ENCODE measurements at regions not wholly inside any gene's neighbourhood (a gene's known extent, or its start where the extent isn't known, plus 50 kb on each side); places are given as distances from the start of the nearest gene placed in this dataset.

DNA sequence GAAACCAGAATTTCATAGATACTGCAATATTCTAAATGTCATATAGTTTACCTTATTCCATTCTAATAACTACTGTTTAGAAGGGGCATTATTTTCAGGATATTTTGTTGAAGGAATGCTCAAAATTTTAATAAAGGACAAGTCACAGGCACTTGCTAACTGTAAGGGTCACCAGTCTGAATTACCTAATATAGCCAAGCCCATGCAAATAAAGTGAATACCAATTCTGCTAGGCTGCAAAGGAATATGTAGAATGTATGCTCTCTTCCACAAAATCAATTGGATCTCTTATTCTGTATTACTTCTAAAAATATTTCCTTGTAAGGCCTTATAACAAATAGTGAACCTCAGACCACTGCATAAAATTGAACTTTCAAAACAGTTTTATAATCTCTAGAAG, 52.3 kb upstream of the FAT4 start:
- in situ Hi-C loops (cut with MboI; ENCODE audit: low pct_unique_long_range_greater_than_20kb, low sequenced_read_pairs, unreplicated experiment), result no loop called here
- DNase-seq (ENCODE audit: low spot score), result no peak
- TF ChIP-seq, protein P1, sequence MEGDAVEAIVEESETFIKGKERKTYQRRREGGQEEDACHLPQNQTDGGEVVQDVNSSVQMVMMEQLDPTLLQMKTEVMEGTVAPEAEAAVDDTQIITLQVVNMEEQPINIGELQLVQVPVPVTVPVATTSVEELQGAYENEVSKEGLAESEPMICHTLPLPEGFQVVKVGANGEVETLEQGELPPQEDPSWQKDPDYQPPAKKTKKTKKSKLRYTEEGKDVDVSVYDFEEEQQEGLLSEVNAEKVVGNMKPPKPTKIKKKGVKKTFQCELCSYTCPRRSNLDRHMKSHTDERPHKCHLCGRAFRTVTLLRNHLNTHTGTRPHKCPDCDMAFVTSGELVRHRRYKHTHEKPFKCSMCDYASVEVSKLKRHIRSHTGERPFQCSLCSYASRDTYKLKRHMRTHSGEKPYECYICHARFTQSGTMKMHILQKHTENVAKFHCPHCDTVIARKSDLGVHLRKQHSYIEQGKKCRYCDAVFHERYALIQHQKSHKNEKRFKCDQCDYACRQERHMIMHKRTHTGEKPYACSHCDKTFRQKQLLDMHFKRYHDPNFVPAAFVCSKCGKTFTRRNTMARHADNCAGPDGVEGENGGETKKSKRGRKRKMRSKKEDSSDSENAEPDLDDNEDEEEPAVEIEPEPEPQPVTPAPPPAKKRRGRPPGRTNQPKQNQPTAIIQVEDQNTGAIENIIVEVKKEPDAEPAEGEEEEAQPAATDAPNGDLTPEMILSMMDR (IDR thresholded peaks at IDR 0.05; ENCODE audit: extremely low read depth, insufficient read depth, missing control alignments), result no peak

DNA sequence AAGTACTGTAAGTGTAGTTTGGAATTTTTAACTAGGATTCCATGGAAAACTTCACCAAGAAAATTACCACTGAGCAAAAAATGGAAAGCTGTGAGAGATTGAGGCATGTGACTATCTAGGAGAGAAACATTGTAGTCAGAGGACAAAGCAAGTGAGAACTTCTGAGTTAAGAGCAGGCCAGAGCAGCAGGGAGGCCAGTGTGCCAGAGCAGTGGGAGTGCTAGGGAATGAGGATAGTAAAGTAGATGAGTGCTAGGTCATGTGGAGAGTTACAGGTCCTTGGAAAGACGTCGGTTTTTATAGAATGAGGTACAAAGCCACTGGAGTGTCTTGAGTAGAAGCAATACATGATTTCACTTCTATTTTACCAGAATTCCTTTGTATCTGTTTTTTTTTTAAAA, 52.7 kb upstream of the FAT4 start:
- TF ChIP-seq, protein P1 (IDR thresholded peaks at IDR 0.05; ENCODE audit: extremely low read depth, insufficient read depth, missing control alignments), result no peak
- in situ Hi-C loops (cut with MboI; ENCODE audit: low pct_unique_long_range_greater_than_20kb, low sequenced_read_pairs, unreplicated experiment), result no loop called here
- DNase-seq (ENCODE audit: low spot score), result no peak

DNA sequence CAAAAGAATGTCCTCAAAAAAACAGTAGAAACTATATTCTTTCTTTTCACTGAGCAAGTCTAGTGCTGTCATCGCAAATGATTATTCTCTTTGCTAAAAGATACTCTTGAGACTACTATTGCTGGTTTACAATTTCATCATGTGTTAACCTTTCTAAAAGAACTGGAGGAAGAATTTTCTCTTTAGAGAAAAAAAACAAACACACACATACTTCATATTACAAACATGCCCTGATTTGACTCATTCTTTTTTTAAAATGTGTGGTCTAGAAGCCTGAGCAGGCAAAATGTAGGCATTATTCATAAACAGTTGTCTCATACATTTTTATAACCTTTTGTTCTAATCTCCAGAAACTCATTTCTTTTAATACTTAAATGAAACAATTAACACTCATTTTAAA, 60.6 kb upstream of the FAT4 start:
- TF ChIP-seq, protein P1 (IDR thresholded peaks at IDR 0.05; ENCODE audit: extremely low read depth, insufficient read depth, missing control alignments), result no peak
- in situ Hi-C loops (cut with MboI; ENCODE audit: low pct_unique_long_range_greater_than_20kb, low sequenced_read_pairs, unreplicated experiment), result no loop called here
- DNase-seq (ENCODE audit: low spot score), result no peak

DNA sequence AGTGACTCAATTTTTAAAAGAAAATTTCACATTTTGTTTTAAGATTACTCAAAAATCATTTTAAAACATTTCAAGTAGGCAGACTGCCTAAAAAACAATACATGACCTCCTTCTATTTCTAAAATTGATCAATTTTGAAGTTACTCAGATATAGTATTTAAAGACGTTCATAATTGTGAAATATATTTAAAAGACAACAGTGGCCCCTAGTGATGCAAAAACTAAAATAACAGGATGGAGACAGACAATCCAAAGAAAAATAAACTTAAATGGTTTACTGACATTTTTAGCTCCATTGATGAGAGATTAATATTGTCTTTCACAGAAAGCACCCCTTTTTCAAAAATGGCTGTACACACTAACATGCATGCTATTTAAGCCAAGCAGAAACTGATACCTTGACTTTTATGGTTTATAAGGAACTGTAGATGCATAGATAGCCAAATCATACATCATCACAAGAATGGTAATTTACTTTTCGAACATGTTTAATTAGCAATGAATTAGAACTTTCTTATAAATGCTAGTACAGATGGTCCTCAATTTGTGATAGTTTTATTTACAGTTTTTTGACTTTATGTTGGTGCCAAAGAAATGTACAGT, 69.8 kb upstream of the FAT4 start:
- no peak for DNase-seq (ENCODE audit: low spot score)
- in situ Hi-C loops (cut with MboI; ENCODE audit: low pct_unique_long_range_greater_than_20kb, low sequenced_read_pairs, unreplicated experiment), result no loop called here

DNA sequence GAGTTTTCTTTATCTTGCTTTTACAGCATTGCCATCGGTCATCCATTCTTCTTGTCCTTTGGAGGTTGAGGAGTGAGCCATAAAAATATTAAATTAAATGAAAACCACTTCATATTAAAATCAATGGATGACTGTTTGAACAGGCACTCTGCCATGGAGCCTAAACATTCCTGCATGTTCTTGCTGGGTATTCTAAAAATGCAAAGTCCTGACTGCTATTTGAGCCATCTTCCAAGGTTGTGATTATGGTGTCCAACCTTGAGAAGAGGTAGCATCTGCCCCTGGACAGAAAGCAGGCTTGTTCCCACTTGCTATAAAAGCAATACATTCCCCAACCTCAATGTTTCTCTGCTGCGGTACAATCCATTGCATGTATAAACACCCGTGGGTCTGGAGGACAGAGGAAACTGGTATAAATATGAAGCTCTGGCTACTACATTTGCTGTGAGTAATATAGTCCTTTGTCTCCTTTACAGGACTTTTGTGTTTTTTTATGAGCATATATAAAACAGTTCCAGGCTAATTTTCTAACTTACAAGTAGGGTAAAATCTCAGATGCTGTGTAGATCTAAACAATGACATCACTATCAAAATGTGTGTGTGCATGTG, 70.9 kb upstream of the FAT4 start:
- no peak for DNase-seq (ENCODE audit: low spot score)
- in situ Hi-C loops (cut with MboI; ENCODE audit: low pct_unique_long_range_greater_than_20kb, low sequenced_read_pairs, unreplicated experiment), result no loop called here
- TF ChIP-seq, protein P1 (IDR thresholded peaks at IDR 0.05; ENCODE audit: extremely low read depth, insufficient read depth, missing control alignments), result no peak

More for the DNA sequence above, 69.8 kb upstream of the FAT4 start:
- TF ChIP-seq, protein P1 (IDR thresholded peaks at IDR 0.05; ENCODE audit: extremely low read depth, insufficient read depth, missing control alignments), result no peak

DNA sequence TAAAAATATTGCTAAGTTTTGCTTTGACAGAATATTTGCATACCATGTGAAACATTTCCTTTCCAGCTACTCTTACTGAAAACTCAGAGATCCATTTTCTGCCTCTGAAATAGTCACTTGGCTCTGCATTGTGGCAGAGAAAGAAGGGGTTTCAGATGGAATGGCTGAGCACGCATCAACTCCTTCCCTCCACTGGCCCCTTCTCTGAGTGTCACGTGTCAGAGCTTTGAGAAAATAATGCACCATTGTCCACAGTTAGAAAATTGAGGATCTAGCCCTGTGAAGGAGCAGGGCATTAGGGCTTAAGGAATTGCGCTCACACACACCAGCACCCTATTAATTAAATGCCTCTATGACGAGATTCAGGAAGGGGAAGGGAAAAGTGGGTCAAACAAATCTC, 78.8 kb upstream of the FAT4 start:
- no peak for DNase-seq (ENCODE audit: low spot score)
- in situ Hi-C loops (cut with MboI; ENCODE audit: low pct_unique_long_range_greater_than_20kb, low sequenced_read_pairs, unreplicated experiment), result no loop called here
- TF ChIP-seq, protein P1 (IDR thresholded peaks at IDR 0.05; ENCODE audit: extremely low read depth, insufficient read depth, missing control alignments), result no peak
